ENCODE measurements at regions not wholly inside any gene's neighbourhood (a gene's known extent, or its start where the extent isn't known, plus 50 kb on each side); places are given as distances from the start of the nearest gene placed in this dataset.

DNA sequence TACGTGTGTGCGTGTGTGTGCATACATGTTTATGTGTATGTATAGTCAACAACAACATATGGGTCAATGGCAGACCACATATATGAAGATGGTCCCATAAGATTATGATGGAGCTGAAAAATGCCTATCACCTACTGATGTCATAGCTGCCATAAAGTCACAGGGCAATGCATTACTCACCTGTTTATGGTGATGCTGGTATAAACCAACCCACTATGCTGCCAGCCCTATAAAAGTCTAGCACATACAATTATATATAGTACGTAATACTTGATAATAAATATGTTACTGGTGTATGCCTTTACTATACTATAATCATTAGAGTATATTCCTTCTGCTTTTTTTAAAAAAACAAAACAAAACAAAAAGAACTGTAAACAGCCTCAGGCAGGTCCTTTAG, 148.4 kb upstream of the ARID1B start:
- TF ChIP-seq, protein P1, sequence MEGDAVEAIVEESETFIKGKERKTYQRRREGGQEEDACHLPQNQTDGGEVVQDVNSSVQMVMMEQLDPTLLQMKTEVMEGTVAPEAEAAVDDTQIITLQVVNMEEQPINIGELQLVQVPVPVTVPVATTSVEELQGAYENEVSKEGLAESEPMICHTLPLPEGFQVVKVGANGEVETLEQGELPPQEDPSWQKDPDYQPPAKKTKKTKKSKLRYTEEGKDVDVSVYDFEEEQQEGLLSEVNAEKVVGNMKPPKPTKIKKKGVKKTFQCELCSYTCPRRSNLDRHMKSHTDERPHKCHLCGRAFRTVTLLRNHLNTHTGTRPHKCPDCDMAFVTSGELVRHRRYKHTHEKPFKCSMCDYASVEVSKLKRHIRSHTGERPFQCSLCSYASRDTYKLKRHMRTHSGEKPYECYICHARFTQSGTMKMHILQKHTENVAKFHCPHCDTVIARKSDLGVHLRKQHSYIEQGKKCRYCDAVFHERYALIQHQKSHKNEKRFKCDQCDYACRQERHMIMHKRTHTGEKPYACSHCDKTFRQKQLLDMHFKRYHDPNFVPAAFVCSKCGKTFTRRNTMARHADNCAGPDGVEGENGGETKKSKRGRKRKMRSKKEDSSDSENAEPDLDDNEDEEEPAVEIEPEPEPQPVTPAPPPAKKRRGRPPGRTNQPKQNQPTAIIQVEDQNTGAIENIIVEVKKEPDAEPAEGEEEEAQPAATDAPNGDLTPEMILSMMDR (IDR thresholded peaks at IDR 0.05; ENCODE audit: low read depth, low read length) = no peak
- no peak for TF ChIP-seq EZH2phosphoT487 (IDR thresholded peaks at IDR 0.05; ENCODE audit: low read depth)
